MCF 10A (cell line): ENCODE measurements at regions not wholly inside any gene's neighbourhood (a gene's known extent, or its start where the extent isn't known, plus 50 kb on each side); places are given as distances from the start of the nearest gene placed in this dataset.

Experiments used
- BruUV-seq: library from RNA; stranded (reverse); fragments of 400-500 nt; replicated peaks from 2 replicates; lab custom pipeline; 2021; lab: Mats Ljungman, UMichigan
- CTCF ChIA-PET: fragments of 300-600 bp; sonication (Branson Sonifier 250); formaldehyde crosslinking; extraction: SDS; loops from one replicate; lab custom pipeline; 2021; ENCODE audit warnings: antibody characterized with exemption, inconsistent platforms; lab: Yijun Ruan, JAX
- POLR2A ChIA-PET: fragments of 300-600, 350-650 bp; sonication (Branson Sonifier 250); formaldehyde crosslinking; extraction: SDS; loops from one replicate; lab custom pipeline; 2020; ENCODE audit warnings: antibody characterized with exemption, inconsistent platforms; lab: Yijun Ruan, JAX
- DNase-seq: peaks from one replicate; pipeline ENCODE4 v3.0.0-alpha.2; 2018; ENCODE audit not compliant: unreplicated experiment
- H3K27ac Mint-ChIP-seq: one replicate; pipeline ENCODE4 v1.8.0; 2022; ENCODE audit warnings: mild to moderate bottlenecking, low read depth, mixed read lengths; ENCODE audit not compliant: unreplicated experiment
- H3K27me3 Mint-ChIP-seq: one replicate; pipeline ENCODE4 v1.8.0; 2022; ENCODE audit warnings: mixed read lengths; ENCODE audit not compliant: insufficient read depth, unreplicated experiment
- H3K36me3 Mint-ChIP-seq: one replicate; pipeline ENCODE4 v1.8.0; 2022; ENCODE audit warnings: mild to moderate bottlenecking, moderate library complexity, mixed read lengths; ENCODE audit not compliant: insufficient read depth, unreplicated experiment
- H3K4me1 Mint-ChIP-seq: one replicate; pipeline ENCODE4 v1.8.0; 2022; ENCODE audit warnings: mixed read lengths; ENCODE audit not compliant: insufficient read depth, unreplicated experiment
- H3K4me3 Mint-ChIP-seq: one replicate; pipeline ENCODE4 v1.8.0; 2022; ENCODE audit warnings: mild to moderate bottlenecking, moderate library complexity, mixed read lengths; ENCODE audit not compliant: unreplicated experiment
- H3K9me3 Mint-ChIP-seq: one replicate; pipeline ENCODE4 v1.8.0; 2022; ENCODE audit warnings: mixed read lengths; ENCODE audit not compliant: unreplicated experiment
- CTCF ChIP-seq: fragments of 200-600 bp; IDR thresholded peaks from one replicate; pipeline ENCODE4 v1.8.0; 2022; ENCODE audit warnings: antibody characterized with exemption, mild to moderate bottlenecking; ENCODE audit not compliant: unreplicated experiment
- intact Hi-C: fragments of 100-400 bp; cut with micrococcal nuclease; formaldehyde crosslinking; loops from 2 replicates; pipeline ENCODE4 v1.14.1; 2022

DNA sequence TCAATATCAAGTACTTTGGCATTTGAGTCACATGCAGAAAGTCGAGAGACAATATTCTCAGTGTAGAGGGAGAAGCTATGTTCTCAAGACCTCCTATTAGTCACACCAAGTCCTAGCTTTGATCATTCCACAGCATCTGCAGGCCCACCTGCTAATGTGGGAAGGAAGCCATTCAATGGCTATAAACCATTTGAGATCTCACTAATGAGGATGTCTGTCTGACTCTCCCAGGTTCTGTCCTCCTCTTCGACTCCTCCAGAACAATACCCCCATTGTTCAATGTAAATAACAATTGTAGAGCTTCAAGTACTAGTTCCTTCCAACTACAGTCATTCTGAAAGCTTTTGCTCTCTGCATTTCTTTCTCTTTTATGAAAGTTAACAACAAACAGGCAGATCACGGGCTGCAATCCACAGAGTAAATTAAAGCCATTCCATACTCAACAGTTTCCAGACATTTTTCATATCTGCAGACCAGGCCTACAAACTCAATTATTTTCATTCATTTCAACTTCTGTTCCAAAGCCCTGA is 140.2 kb upstream of the EDNRA start:
- TF ChIP-seq CTCF: no peak
- Mint-ChIP-seq H3K27me3 (no peaks in the 10 kb centered on the region), H3K36me3 (no peaks in the 10 kb centered on the region), H3K9me3 (peaks cover 6% of the 10 kb centered on the region), H3K4me1 (peaks cover 15% of the 10 kb centered on the region), H3K4me3 (no peak overlapping the region), H3K27ac (no peak overlapping the region)
- CTCF ChIA-PET: no interaction called here
- BruUV-seq: no TSS peak
- intact Hi-C loops: no loop called here
- POLR2A ChIA-PET: interaction anchor here (0.6 kb wide), 1 partner anchor 306 kb away, joined by 3 read pairs; no protein-coding TSS in a partner anchor
- no peak for DNase-seq

DNA sequence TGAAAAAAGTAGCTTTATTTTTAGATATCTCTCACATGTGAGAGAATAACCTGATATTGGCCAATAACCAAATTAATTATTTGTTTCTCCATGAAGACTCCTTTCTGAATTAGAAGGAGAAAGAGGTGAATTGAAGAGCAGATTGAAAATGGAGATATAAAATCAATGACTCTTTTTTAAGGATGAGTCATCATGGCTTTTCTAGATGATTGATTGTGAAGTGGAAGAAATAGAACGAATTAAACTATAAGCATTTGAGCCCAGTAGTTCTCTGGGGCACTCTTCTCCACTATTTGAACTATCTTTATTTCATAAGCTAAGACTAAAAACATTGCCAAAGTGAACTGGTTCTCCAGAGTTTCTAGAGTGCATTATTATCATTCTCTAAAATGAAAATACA is 137.2 kb upstream of the EDNRA start:
- no peak for DNase-seq
- TF ChIP-seq CTCF: no peak
- ChIA-PET POLR2A (interaction anchor here (1.1 to 1.7 kb wide), 2 partner anchors 18 to 273 kb away, joined by 3 to 4 read pairs; partner anchors contain the start of gene TMEM184C), CTCF (no interaction called here)
- H3K36me3 Mint-ChIP-seq: no peaks in the 10 kb centered on the region
- peaks cover 8% of the 10 kb centered on the region for H3K4me1 Mint-ChIP-seq
- H3K27me3 Mint-ChIP-seq: no peaks in the 10 kb centered on the region
- BruUV-seq: no TSS peak
- no peak overlapping the region for H3K27ac Mint-ChIP-seq
- H3K4me3 Mint-ChIP-seq: no peak overlapping the region
- intact Hi-C loops: no loop called here
- H3K9me3 Mint-ChIP-seq: no peaks in the 10 kb centered on the region

DNA sequence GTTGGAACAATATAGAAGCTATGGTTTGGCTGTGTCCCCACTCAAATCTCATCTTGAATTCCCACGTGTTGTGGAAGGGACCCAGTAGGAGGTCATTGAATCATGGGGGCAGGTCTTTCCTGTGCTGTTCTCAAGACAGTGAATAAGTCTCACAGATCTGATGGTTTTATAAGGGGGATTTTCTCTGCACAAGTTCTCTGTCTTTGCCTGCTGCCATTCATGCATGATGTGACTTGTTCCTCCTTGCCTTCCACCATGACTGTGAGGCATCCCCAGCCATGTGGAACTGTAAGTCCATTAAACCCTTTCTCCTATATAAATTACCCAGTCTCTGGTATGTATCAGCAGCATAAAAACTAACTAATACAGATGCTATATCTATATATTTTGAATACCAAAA is 135.2 kb upstream of the EDNRA start:
- no peak for TF ChIP-seq CTCF
- POLR2A ChIA-PET: interaction anchor here (1.4 kb wide), 1 partner anchor 11 kb away, joined by 3 read pairs; no protein-coding TSS in a partner anchor
- peaks cover 6% of the 10 kb centered on the region for H3K4me1 Mint-ChIP-seq
- CTCF ChIA-PET: no interaction called here
- H3K4me3 Mint-ChIP-seq: no peak overlapping the region
- H3K9me3 Mint-ChIP-seq: peaks cover 8% of the 10 kb centered on the region
- no peaks in the 10 kb centered on the region for H3K27me3 Mint-ChIP-seq
- no peak for DNase-seq
- no peak overlapping the region for H3K27ac Mint-ChIP-seq
- no TSS peak for BruUV-seq
- intact Hi-C loops: no loop called here
- no peaks in the 10 kb centered on the region for H3K36me3 Mint-ChIP-seq

DNA sequence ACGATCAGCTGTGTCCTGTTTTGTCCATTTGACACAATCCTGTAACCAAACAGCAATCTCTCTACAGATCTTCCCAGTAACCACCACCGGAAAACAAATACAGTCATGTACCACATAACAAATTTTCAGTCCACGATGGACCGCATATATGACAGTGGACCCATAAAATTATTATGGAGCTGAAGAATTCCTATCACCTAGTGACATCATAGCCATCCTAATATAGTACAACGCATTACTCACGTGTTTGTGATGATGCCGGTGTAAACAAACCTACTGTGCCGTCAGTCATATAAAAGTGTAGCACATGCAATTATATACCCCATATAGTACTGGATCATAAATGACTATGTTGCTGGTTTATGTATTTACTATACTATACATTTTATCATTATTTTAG is 133.7 kb upstream of the EDNRA start:
- no peak for TF ChIP-seq CTCF
- no peak overlapping the region for H3K27ac Mint-ChIP-seq
- intact Hi-C loops: no loop called here
- H3K4me3 Mint-ChIP-seq: no peak overlapping the region
- no peaks in the 10 kb centered on the region for H3K27me3 Mint-ChIP-seq
- peaks cover 6% of the 10 kb centered on the region for H3K4me1 Mint-ChIP-seq
- no TSS peak for BruUV-seq
- no peak for DNase-seq
- POLR2A ChIA-PET: no interaction called here
- H3K36me3 Mint-ChIP-seq: peaks cover 4% of the 10 kb centered on the region
- peaks cover 8% of the 10 kb centered on the region for H3K9me3 Mint-ChIP-seq
- CTCF ChIA-PET: no interaction called here
